ENCODE measurements at regions not wholly inside any gene's neighbourhood (a gene's known extent, or its start where the extent isn't known, plus 50 kb on each side); places are given as distances from the start of the nearest gene placed in this dataset.

DNA sequence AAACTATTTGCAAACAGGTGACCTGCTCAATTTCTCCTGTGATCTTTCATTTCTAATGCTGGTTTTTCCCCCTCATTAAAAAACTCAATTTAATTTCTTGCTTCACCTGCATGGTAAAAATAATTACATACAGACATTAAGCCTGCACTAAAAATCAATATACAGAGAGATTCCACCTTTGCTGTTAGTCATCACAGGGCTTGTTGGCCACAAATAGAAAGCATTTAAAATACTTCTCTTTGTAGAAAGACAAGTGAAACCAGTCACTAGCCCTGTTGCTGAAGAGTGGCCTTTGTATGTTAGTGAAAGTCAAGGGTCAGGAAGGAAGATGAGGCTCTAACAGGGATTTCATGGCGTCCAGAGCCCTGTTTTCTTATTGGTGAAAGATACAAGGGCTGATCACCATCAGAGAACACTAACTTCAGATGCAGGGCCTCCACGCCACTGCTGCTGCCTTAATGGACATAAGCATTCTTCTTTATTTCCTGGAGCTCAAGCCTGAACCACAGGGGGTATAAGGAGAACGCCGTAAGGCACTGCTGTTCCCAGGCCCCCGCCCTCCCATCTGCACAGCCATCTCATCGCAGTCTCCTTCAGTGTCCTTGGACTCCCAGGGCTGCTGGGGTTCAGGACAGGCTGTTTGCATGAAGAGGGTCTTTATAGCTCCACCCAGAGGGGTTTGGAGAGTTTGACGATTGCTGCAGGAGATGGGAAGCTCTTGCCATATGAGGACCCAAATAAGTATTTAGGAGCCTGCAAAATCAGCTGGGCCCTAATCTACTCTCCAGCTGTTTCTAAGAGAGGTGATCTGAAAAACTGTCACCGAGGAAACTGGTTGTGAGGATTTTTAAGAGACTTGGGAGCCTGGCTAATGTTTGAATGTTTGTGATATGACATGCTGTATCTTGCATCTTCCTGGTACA is 117.3 kb upstream of the IRF2BP2 start:
- TF ChIP-seq CTCF (IDR thresholded peaks at IDR 0.05): no peak
- no peak for TF ChIP-seq POLR2AphosphoS5 (IDR thresholded peaks at IDR 0.05)
- TF ChIP-seq POLR2A (IDR thresholded peaks at IDR 0.05): no peak
